ENCODE measurements at regions not wholly inside any gene's neighbourhood (a gene's known extent, or its start where the extent isn't known, plus 50 kb on each side); places are given as distances from the start of the nearest gene placed in this dataset.

DNA sequence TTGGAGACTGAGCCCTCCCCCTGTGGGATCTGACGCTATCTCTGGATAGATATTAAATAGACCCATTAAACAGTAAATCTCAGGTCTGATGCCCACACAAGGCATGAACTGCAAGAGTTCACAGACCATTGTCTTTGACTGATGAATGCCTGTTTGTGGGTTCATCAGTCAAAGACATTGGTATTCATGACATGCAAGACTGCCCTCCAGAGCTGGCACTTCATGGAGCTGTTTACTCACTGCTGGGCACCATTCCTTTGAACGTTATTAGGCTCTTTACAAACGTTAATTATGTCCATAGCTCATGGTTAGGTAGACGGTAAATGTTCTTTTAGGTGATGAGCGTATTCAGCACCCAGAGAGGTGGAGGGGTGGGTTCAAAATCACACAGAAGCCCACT lies 111.8 kb upstream of the PABPC3 start:
- CTCF ChIA-PET (ENCODE audit: low intra/inter-chr PET ratio, low total read pairs), result no interaction called here

More for the DNA sequence above, 111.8 kb upstream of the PABPC3 start:
- POLR2A ChIA-PET, result no interaction called here
- no peak overlapping the region for H3K4me3 ChIP-seq (replicated peaks in 1 of 3; ENCODE audit: insufficient read depth in 1 of 3, low read depth in 2 of 3, low read length in 3 of 3)
- no peaks in the 10 kb centered on the region for H3K9me3 ChIP-seq (ENCODE audit: low read length)
- DNase-seq (ENCODE audit: low spot score), result no peak
- H3K27ac ChIP-seq (ENCODE audit: extremely low read length, insufficient read depth, low read length), result no peak overlapping the region
- intact Hi-C loops (cut with micrococcal nuclease; ENCODE audit: unreplicated experiment) (no loop called here), in situ Hi-C loops (cut with HindIII; ENCODE audit: extremely low pct_ligation_motif_present, low pct_unique_long_range_greater_than_20kb) (no loop called here)
- BruUV-seq (replicated peaks), result no TSS peak
- no peaks in the 10 kb centered on the region for H3K36me3 ChIP-seq (replicated peaks in 1 of 2; ENCODE audit: control insufficient read depth in 1 of 2, insufficient read depth in 2 of 2, low read length in 2 of 2)
- H3K4me1 ChIP-seq (ENCODE audit: insufficient read depth, low read length), result no peaks in the 10 kb centered on the region
- no peak overlapping the region for H3K9ac ChIP-seq (ENCODE audit: insufficient read depth, low read depth, low read length)
- WGBS (ENCODE audit: low lambda C conversion rate), result 19% methylated on average over 5 of the region's 5 CpGs
- FAIRE-seq, result no peak
- no peak overlapping the region for H3K4me2 ChIP-seq (ENCODE audit: low read depth, low read length)
- no peaks in the 10 kb centered on the region for H4K20me1 ChIP-seq (ENCODE audit: insufficient read depth, low read length)
- H3K79me2 ChIP-seq (ENCODE audit: insufficient read depth, low read length), result no peaks in the 10 kb centered on the region
- H3K27me3 ChIP-seq (ENCODE audit: control insufficient read depth in 1 of 2, insufficient read depth in 2 of 2, low read length in 2 of 2), result peaks cover 2 to 43% of the 10 kb centered on the region in 2 experiments; a peak in 4 of 5 replicates
- ATAC-seq, result no peak
- H2AFZ ChIP-seq (ENCODE audit: low read length), result no peak overlapping the region
- TF ChIP-seq DNMT3B (CRISPR knock-in tag; conservative IDR thresholded peaks at IDR 0.05), result no peak
- TF ChIP-seq, protein P1, sequence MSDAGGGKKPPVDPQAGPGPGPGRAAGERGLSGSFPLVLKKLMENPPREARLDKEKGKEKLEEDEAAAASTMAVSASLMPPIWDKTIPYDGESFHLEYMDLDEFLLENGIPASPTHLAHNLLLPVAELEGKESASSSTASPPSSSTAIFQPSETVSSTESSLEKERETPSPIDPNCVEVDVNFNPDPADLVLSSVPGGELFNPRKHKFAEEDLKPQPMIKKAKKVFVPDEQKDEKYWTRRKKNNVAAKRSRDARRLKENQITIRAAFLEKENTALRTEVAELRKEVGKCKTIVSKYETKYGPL (CRISPR knock-in tag; IDR thresholded peaks at IDR 0.05), result no peak
- TF ChIP-seq RAD51 (IDR thresholded peaks at IDR 0.05; ENCODE audit: borderline replicate concordance), result no peak
- TF ChIP-seq, protein P2, sequence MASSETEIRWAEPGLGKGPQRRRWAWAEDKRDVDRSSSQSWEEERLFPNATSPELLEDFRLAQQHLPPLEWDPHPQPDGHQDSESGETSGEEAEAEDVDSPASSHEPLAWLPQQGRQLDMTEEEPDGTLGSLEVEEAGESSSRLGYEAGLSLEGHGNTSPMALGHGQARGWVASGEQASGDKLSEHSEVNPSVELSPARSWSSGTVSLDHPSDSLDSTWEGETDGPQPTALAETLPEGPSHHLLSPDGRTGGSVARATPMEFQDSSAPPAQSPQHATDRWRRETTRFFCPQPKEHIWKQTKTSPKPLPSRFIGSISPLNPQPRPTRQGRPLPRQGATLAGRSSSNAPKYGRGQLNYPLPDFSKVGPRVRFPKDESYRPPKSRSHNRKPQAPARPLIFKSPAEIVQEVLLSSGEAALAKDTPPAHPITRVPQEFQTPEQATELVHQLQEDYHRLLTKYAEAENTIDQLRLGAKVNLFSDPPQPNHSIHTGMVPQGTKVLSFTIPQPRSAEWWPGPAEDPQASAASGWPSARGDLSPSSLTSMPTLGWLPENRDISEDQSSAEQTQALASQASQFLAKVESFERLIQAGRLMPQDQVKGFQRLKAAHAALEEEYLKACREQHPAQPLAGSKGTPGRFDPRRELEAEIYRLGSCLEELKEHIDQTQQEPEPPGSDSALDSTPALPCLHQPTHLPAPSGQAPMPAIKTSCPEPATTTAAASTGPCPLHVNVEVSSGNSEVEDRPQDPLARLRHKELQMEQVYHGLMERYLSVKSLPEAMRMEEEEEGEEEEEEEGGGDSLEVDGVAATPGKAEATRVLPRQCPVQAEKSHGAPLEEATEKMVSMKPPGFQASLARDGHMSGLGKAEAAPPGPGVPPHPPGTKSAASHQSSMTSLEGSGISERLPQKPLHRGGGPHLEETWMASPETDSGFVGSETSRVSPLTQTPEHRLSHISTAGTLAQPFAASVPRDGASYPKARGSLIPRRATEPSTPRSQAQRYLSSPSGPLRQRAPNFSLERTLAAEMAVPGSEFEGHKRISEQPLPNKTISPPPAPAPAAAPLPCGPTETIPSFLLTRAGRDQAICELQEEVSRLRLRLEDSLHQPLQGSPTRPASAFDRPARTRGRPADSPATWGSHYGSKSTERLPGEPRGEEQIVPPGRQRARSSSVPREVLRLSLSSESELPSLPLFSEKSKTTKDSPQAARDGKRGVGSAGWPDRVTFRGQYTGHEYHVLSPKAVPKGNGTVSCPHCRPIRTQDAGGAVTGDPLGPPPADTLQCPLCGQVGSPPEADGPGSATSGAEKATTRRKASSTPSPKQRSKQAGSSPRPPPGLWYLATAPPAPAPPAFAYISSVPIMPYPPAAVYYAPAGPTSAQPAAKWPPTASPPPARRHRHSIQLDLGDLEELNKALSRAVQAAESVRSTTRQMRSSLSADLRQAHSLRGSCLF (CRISPR knock-in tag; IDR thresholded peaks at IDR 0.05; ENCODE audit: borderline replicate concordance), result no peak
- TF ChIP-seq ZNF713 (CRISPR knock-in tag; IDR thresholded peaks at IDR 0.05), result no peak
- no peak for TF ChIP-seq ZMYM3 (CRISPR knock-in tag; IDR thresholded peaks at IDR 0.05)
- TF ChIP-seq NCOA1 (CRISPR knock-in tag; IDR thresholded peaks at IDR 0.05), result no peak
- no peak for TF ChIP-seq RFX1 (IDR thresholded peaks at IDR 0.05)
- TF ChIP-seq, protein P3, sequence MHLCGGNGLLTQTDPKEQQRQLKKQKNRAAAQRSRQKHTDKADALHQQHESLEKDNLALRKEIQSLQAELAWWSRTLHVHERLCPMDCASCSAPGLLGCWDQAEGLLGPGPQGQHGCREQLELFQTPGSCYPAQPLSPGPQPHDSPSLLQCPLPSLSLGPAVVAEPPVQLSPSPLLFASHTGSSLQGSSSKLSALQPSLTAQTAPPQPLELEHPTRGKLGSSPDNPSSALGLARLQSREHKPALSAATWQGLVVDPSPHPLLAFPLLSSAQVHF (CRISPR knock-in tag; IDR thresholded peaks at IDR 0.05), result no peak
- TF ChIP-seq ZNF792 (CRISPR knock-in tag; IDR thresholded peaks at IDR 0.05), result no peak
- TF ChIP-seq ZNF720 (CRISPR knock-in tag; IDR thresholded peaks at IDR 0.05), result no peak
- TF ChIP-seq SMAD1 (CRISPR knock-in tag; IDR thresholded peaks at IDR 0.05; ENCODE audit: borderline replicate concordance, low read depth), result no peak
- TF ChIP-seq ZFP36L1 (CRISPR knock-in tag; IDR thresholded peaks at IDR 0.05), result no peak
- TF ChIP-seq IRF2 (CRISPR knock-in tag; IDR thresholded peaks at IDR 0.05), result no peak
- no peak for TF ChIP-seq HDAC6 (IDR thresholded peaks at IDR 0.05; ENCODE audit: low read depth, low read length)
- no peak for TF ChIP-seq JARID2 (CRISPR knock-in tag; IDR thresholded peaks at IDR 0.05; ENCODE audit: insufficient replicate concordance)
- TF ChIP-seq ZNF20 (CRISPR knock-in tag; IDR thresholded peaks at IDR 0.05), result no peak
- TF ChIP-seq ZNF333 (CRISPR knock-in tag; IDR thresholded peaks at IDR 0.05; ENCODE audit: borderline replicate concordance), result no peak
- TF ChIP-seq CC2D1A (CRISPR knock-in tag; IDR thresholded peaks at IDR 0.05), result no peak
